NT2/D1 (cell line): ENCODE measurements at regions not wholly inside any gene's neighbourhood (a gene's known extent, or its start where the extent isn't known, plus 50 kb on each side); places are given as distances from the start of the nearest gene placed in this dataset.

Experiments used
- SUZ12 ChIP-seq: IDR thresholded peaks from 2 replicates; pipeline ENCODE4 v1.6.1; 2011; ENCODE audit not compliant: insufficient read length, insufficient read depth; ENCODE audit errors: extremely low read depth
- YY1 ChIP-seq: IDR thresholded peaks from 2 replicates; pipeline ENCODE4 v1.6.1; 2011; ENCODE audit not compliant: insufficient read length, insufficient read depth
- ZNF274 ChIP-seq: IDR thresholded peaks from 2 replicates; pipeline ENCODE4 v1.6.1; 2011; ENCODE audit warnings: mild to moderate bottlenecking, low read depth, low read length

- TF ChIP-seq ZNF274 = no peak
- TF ChIP-seq YY1 = no peak
- TF ChIP-seq SUZ12 = no peak
Observed at GRCh38 chr5:2320611-2321010, 430.9 kb downstream of the IRX2 start.
